Fibroblast of villous mesenchyme (primary cell): ENCODE measurements at regions not wholly inside any gene's neighbourhood (a gene's known extent, or its start where the extent isn't known, plus 50 kb on each side); places are given as distances from the start of the nearest gene placed in this dataset.

Source experiments
- DNase-seq: peaks from one replicate; pipeline ENCODE4 v3.0.0-alpha.2; 2010; ENCODE audit warnings: low read depth
- H3K4me3 ChIP-seq: 2 replicates; pipeline ENCODE4 v1.5.1; 2011; ENCODE audit warnings: low read depth, mild to moderate bottlenecking, low read length
- TF ChIP-seq, protein P1 (sequence below): IDR thresholded peaks from 2 replicates; pipeline ENCODE4 v1.5.1; 2012; ENCODE audit warnings: low read depth, mild to moderate bottlenecking, low read length; ENCODE audit not compliant: insufficient read depth

DNA sequence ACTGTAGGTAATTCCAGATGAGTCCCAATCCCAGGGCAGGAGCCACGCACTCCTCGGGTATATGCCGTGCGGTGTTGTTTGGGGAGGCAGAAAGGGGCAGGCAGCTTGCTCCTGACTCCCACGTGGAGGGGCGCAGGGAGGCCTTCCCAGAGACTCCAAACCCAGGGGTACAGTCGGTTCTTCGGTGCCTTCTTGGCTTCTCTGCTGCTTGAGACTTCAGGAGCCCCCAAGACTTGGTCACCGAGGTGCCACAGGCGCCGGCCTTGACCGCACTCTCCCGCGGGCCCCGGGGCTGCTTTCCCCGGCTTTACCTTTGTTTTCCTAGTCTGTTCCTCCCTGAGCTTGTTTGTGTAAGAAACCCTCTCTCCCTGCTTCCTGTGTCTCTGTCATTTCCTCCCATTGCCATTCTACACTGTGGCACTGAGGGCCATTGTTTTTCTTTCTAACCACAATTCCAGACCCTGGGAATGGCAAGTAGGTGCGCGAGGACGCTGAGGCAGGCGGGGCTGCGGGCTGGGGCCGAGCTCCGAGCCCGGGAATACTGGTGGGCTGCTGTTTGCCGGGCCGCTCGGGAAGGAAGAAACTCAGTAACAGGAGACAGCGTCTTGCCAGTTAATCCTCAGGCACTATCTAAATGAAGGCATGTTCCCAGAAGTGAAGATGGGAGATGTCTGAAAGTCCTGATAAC is 215.6 kb upstream of the HEY2 start:
- DNase-seq, result no peak
- no peak overlapping the region for H3K4me3 ChIP-seq
- TF ChIP-seq, protein P1, sequence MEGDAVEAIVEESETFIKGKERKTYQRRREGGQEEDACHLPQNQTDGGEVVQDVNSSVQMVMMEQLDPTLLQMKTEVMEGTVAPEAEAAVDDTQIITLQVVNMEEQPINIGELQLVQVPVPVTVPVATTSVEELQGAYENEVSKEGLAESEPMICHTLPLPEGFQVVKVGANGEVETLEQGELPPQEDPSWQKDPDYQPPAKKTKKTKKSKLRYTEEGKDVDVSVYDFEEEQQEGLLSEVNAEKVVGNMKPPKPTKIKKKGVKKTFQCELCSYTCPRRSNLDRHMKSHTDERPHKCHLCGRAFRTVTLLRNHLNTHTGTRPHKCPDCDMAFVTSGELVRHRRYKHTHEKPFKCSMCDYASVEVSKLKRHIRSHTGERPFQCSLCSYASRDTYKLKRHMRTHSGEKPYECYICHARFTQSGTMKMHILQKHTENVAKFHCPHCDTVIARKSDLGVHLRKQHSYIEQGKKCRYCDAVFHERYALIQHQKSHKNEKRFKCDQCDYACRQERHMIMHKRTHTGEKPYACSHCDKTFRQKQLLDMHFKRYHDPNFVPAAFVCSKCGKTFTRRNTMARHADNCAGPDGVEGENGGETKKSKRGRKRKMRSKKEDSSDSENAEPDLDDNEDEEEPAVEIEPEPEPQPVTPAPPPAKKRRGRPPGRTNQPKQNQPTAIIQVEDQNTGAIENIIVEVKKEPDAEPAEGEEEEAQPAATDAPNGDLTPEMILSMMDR, result no peak

DNA sequence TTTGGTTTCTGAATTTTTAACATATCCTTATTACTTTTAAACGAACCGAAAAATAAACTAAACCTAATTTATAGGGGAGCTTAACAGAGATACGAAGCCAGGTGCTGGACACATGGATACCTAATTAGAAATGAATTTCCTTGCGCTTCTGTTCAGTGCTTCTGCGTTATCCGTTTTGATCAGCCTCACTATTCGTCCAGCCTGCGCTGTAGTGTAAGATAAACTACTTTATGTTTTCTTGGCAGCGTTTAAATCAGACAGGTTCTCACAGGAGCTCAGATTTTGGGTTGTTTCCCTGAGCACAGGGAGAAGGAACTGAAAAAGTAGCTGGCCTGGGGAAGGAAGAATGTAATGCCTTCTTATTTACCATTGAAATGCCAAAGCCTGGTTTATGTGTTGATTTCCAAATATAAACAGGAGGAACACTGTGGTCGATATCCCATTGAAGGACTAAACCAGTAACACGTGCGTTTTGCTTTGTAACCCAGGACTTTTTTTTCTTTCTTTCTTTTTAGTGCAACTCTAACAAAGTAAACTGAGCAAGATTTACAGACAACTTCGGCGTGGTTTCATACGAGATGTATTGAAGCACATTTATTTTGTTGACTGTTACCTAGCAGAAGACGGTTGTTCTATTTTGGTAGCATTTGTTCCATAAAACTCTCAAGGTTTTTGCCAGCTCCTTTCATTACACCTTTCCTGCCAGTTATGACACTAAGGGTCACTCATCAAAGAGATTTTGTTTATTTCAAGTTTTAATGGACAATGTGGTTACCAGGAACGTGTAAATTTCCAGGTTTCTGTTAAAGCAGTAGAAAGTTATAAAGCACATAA is 214.8 kb upstream of the HEY2 start:
- H3K4me3 ChIP-seq, result no peak overlapping the region
- DNase-seq, result no peak
- TF ChIP-seq, protein P1, result no peak

- no peak for DNase-seq
Observed at GRCh38 chr6:125537090-125537489, 212.3 kb upstream of the HEY2 start.

DNA sequence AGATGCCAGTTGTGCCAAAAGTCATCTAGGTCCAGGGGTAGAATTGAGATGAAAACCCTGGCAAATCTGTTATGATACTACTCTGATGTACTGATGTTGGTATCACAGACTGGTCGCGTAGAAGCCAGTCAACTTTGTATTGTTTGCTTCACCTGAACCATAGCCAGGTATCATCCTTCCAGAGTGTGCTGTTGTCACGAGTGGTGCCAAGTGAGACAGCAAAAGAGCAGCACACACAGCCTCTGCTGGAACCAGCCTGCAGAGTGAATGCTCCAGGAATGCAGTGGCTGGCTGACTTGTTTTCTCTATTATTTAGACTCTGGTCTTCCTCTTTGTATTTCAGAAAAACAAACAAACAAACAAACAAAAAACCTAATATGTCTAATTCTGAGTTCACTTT is 209.5 kb upstream of the HEY2 start:
- TF ChIP-seq, protein P1, result no peak
- no peak for DNase-seq
- H3K4me3 ChIP-seq, result no peak overlapping the region

More at GRCh38 chr6:125537090-125537489, 212.3 kb upstream of the HEY2 start:
- TF ChIP-seq, protein P1, result no peak
- no peak overlapping the region for H3K4me3 ChIP-seq

- no peak for DNase-seq
- H3K4me3 ChIP-seq, result no peak overlapping the region
- TF ChIP-seq, protein P1, result no peak
Observed at GRCh38 chr6:125544819-125545218, 204.6 kb upstream of the HEY2 start.

DNA sequence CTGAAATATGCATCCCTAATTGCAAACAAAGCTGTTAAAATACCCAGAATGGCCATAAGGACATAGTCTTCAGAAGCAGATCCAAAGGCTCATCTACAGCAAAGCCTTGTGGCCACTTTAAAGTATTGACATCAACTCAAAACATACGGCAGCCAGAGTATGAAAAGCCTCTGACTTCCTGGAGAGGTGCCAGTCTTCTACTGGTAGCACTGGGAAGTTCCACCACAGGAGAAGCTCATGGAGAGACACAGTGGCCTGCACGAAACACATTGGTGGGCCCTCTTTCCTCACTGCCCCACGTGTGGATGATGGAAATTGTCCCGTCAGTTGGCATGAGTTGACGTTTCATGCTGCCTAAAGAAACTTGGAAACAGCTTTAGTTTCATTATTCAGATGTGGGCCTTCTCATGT is 202.6 kb upstream of the HEY2 start:
- DNase-seq, result peak; percentile 5
- TF ChIP-seq, protein P1, result peak; percentile 6
- no peak overlapping the region for H3K4me3 ChIP-seq
